Choroid plexus epithelial cell (primary cell): ENCODE measurements at regions not wholly inside any gene's neighbourhood (a gene's known extent, or its start where the extent isn't known, plus 50 kb on each side); places are given as distances from the start of the nearest gene placed in this dataset.

ENCODE experiments used
- DNase-seq: peaks from one replicate; pipeline ENCODE4 v3.0.0-alpha.2; 2010; ENCODE audit warnings: low read depth
- H3K4me3 ChIP-seq: 2 replicates; pipeline ENCODE4 v1.5.1; 2011; ENCODE audit warnings: low read depth, mild to moderate bottlenecking, control low read depth, low read length, moderate library complexity
- CTCF ChIP-seq: conservative IDR thresholded peaks from 2 replicates; pipeline ENCODE4 v1.5.1; 2011; ENCODE audit warnings: low read depth, mild to moderate bottlenecking, control low read depth, inconsistent platforms, low read length, moderate library complexity

- no peak for TF ChIP-seq CTCF
These were observed 254.9 kb downstream of the TMX3 start for GRCh38 chr18:68459968-68460367.

GRCh38 chr18:68456985-68457384 is 257.9 kb downstream of the TMX3 start:
- peak; percentile 34 for DNase-seq
- TF ChIP-seq CTCF, result no peak
- H3K4me3 ChIP-seq, result no peak overlapping the region

More at GRCh38 chr18:68459968-68460367, 254.9 kb downstream of the TMX3 start:
- DNase-seq, result no peak
- no peak overlapping the region for H3K4me3 ChIP-seq

GRCh38 chr18:68455229-68455603 is 259.7 kb downstream of the TMX3 start:
- no peak for DNase-seq
- no peak overlapping the region for H3K4me3 ChIP-seq
- TF ChIP-seq CTCF, result no peak

GRCh38 chr18:68454511-68455228 is 260.2 kb downstream of the TMX3 start:
- peak; percentile 70 for DNase-seq
- H3K4me3 ChIP-seq, result no peak overlapping the region
- TF ChIP-seq CTCF, result no peak

- no peak for TF ChIP-seq CTCF
- no peak overlapping the region for H3K4me3 ChIP-seq
- DNase-seq, result peak; percentile 91
These were observed 265.6 kb downstream of the TMX3 start for GRCh38 chr18:68449292-68449691.

GRCh38 chr18:68448736-68449135 is 266.2 kb downstream of the TMX3 start:
- no peak for TF ChIP-seq CTCF
- H3K4me3 ChIP-seq, result no peak overlapping the region
- DNase-seq, result peak; percentile 86

- H3K4me3 ChIP-seq, result no peak overlapping the region
- no peak for TF ChIP-seq CTCF
- DNase-seq, result no peak
These were observed 267.6 kb downstream of the TMX3 start for GRCh38 chr18:68447286-68447685.
